H9 (cell line): ENCODE measurements at regions not wholly inside any gene's neighbourhood (a gene's known extent, or its start where the extent isn't known, plus 50 kb on each side); places are given as distances from the start of the nearest gene placed in this dataset.
"Not testable (repeated sequence)": the region's sequence is repeated elsewhere in the genome, so short reads cannot be mapped to it uniquely, and the experiment has no call there.

Experiments used
- DNase-seq: peaks from one replicate; pipeline ENCODE4 v3.0.0-alpha.2; 2017
- H2AFZ ChIP-seq: one replicate; pipeline ENCODE4 v1.6.1; 2013; ENCODE audit warnings: mild to moderate bottlenecking, low read length, control low read depth, moderate library complexity
- H2AK5ac ChIP-seq: 2 replicates; pipeline ENCODE4 v1.6.1; 2013; ENCODE audit warnings: low read length, control low read depth, mixed read lengths; ENCODE audit not compliant: insufficient read length
- H2BK120ac ChIP-seq: one replicate; pipeline ENCODE4 v1.6.1; 2013; ENCODE audit warnings: low read depth, mild to moderate bottlenecking, low read length, control low read depth, inconsistent platforms; ENCODE audit not compliant: poor library complexity, severe bottlenecking
- H2BK12ac ChIP-seq: 2 replicates; pipeline ENCODE4 v1.6.1; 2013; ENCODE audit warnings: low read length, control low read depth, mixed read lengths, low read depth; ENCODE audit not compliant: insufficient read length
- H2BK15ac ChIP-seq: 2 replicates; pipeline ENCODE4 v1.6.1; 2013; ENCODE audit warnings: low read depth, low read length, control low read depth
- H2BK20ac ChIP-seq: one replicate; pipeline ENCODE4 v1.6.1; 2013; ENCODE audit warnings: low read depth, mild to moderate bottlenecking, low read length, control low read depth, inconsistent platforms; ENCODE audit not compliant: poor library complexity, severe bottlenecking
- H2BK5ac ChIP-seq: 2 replicates; pipeline ENCODE4 v1.6.1; 2013; ENCODE audit warnings: low read length, control low read depth, mixed read lengths; ENCODE audit not compliant: insufficient read length
- H3K14ac ChIP-seq: 2 replicates; pipeline ENCODE4 v1.6.1; 2013; ENCODE audit warnings: low read length, control low read depth; ENCODE audit not compliant: insufficient read depth
- H3K18ac ChIP-seq: 2 replicates; pipeline ENCODE4 v1.6.1; 2013; ENCODE audit warnings: low read depth, mild to moderate bottlenecking, mixed read lengths, low read length, control low read depth; ENCODE audit not compliant: insufficient read length
- H3K23ac ChIP-seq: 2 replicates; pipeline ENCODE4 v1.6.1; 2013; ENCODE audit warnings: low read length, control low read depth, mixed read lengths, low read depth; ENCODE audit not compliant: insufficient read length
- H3K23me2 ChIP-seq: 2 replicates; pipeline ENCODE4 v1.6.1; 2013; ENCODE audit warnings: low read depth, mild to moderate bottlenecking, mixed read lengths, low read length, control low read depth; ENCODE audit not compliant: insufficient read length, poor library complexity, severe bottlenecking
- H3K27ac ChIP-seq: 2 replicates; pipeline ENCODE4 v1.5.1; 2013; ENCODE audit warnings: low read length, control low read depth, mixed read lengths, low read depth; ENCODE audit not compliant: insufficient read length
- H3K27me3 ChIP-seq: 2 replicates; pipeline ENCODE4 v1.6.1; 2013; ENCODE audit warnings: low read length, control low read depth, inconsistent platforms; ENCODE audit not compliant: insufficient read depth
- H3K4ac ChIP-seq: 2 replicates; pipeline ENCODE4 v1.6.1; 2013; ENCODE audit warnings: low read depth, mild to moderate bottlenecking, control low read depth, inconsistent platforms, low read length, moderate library complexity
- H3K4me1 ChIP-seq: 2 replicates; pipeline ENCODE4 v1.6.1; 2013; ENCODE audit warnings: low read length, control low read depth, inconsistent platforms; ENCODE audit not compliant: insufficient read depth
- H3K4me2 ChIP-seq: 2 replicates; pipeline ENCODE4 v1.6.1; 2013; ENCODE audit warnings: low read length, control low read depth, mixed read lengths; ENCODE audit not compliant: insufficient read length, insufficient read depth
- H3K56ac ChIP-seq: 2 replicates; pipeline ENCODE4 v1.6.1; 2013; ENCODE audit warnings: low read depth, mild to moderate bottlenecking, mixed read lengths, low read length, control low read depth; ENCODE audit not compliant: insufficient read length
- H3K79me1 ChIP-seq: 2 replicates; pipeline ENCODE4 v1.6.1; 2013; ENCODE audit warnings: low read depth, mild to moderate bottlenecking, moderate library complexity, low read length, control low read depth, inconsistent platforms; ENCODE audit not compliant: insufficient read depth, poor library complexity, severe bottlenecking
- H3K79me2 ChIP-seq: 2 replicates; pipeline ENCODE4 v1.6.1; 2013; ENCODE audit warnings: low read length, control low read depth, inconsistent platforms; ENCODE audit not compliant: insufficient read depth
- H3K9ac ChIP-seq: 2 replicates; pipeline ENCODE4 v1.6.1; 2013; ENCODE audit warnings: low read length, control low read depth, mixed read lengths; ENCODE audit not compliant: insufficient read length; ENCODE audit errors: extremely low read depth
- H3K9me3 ChIP-seq: one replicate; pipeline ENCODE4 v1.6.1; 2013; ENCODE audit warnings: low read depth, low read length, inconsistent platforms; ENCODE audit not compliant: control insufficient read depth
- H3T11ph ChIP-seq: one replicate; pipeline ENCODE4 v1.6.1; 2013; ENCODE audit warnings: mild to moderate bottlenecking, low read length, control low read depth, inconsistent platforms
- H4K20me1 ChIP-seq: one replicate; pipeline ENCODE4 v1.6.1; 2013; ENCODE audit not compliant: control insufficient read depth, insufficient read length, insufficient read depth
- H4K5ac ChIP-seq: 2 replicates; pipeline ENCODE4 v1.6.1; 2013; ENCODE audit warnings: low read depth, mild to moderate bottlenecking, mixed read lengths, low read length, control low read depth; ENCODE audit not compliant: insufficient read length
- H4K8ac ChIP-seq: replicated peaks from 2 replicates; pipeline ENCODE4 v1.6.1; 2013; ENCODE audit warnings: low read length, control low read depth, mixed read lengths, low read depth; ENCODE audit not compliant: insufficient read length
- H4K91ac ChIP-seq: 2 replicates; pipeline ENCODE4 v1.6.1; 2013; ENCODE audit warnings: low read depth, mild to moderate bottlenecking, moderate library complexity, mixed read lengths, low read length, control low read depth; ENCODE audit not compliant: insufficient read length
- H3K27ac Mint-ChIP-seq, 3 experiments: 2 replicates in 2 of 3; 3 replicates in 1 of 3; pipeline ENCODE4 v1.8.0; 2020 to 2021; ENCODE audit warnings: mixed read lengths in 3 of 3, mild to moderate bottlenecking in 1 of 3, moderate library complexity in 1 of 3
- H3K27me3 Mint-ChIP-seq: 2 replicates; pipeline ENCODE4 v1.8.0; 2021; ENCODE audit warnings: low read depth, mild to moderate bottlenecking, moderate library complexity, mixed read lengths
- H3K36me3 Mint-ChIP-seq, 3 experiments: 2 replicates in 2 of 3; 3 replicates in 1 of 3; pipeline ENCODE4 v1.8.0; 2020 to 2021; ENCODE audit warnings: low read depth in 3 of 3, mixed read lengths in 3 of 3; ENCODE audit not compliant: insufficient read depth in 1 of 3
- H3K4me1 Mint-ChIP-seq, 2 experiments: 2 replicates each; pipeline ENCODE4 v1.8.0; 2020; ENCODE audit warnings: mixed read lengths in 2 of 2
- H3K4me3 Mint-ChIP-seq, 2 experiments: 2 replicates in 1 of 2; 3 replicates in 1 of 2; pipeline ENCODE4 v1.8.0; 2020 to 2021; ENCODE audit warnings: mild to moderate bottlenecking in 2 of 2, mixed read lengths in 2 of 2, moderate library complexity in 1 of 2
- H3K9me3 Mint-ChIP-seq, 2 experiments: 2 replicates in 1 of 2; 3 replicates in 1 of 2; pipeline ENCODE4 v1.8.0; 2020; ENCODE audit warnings: mild to moderate bottlenecking in 2 of 2, mixed read lengths in 2 of 2, moderate library complexity in 1 of 2
- WGBS: extraction: QIAGEN DNeasy Blood & Tissue Kit; methylation state at CpG from one replicate; pipeline ENCODE4 v1.1.7; 2013; ENCODE audit warnings: missing lambda C conversion rate, low lambda C conversion rate, mixed read lengths; ENCODE audit not compliant: insufficient read length; ENCODE audit errors: extremely low coverage; 5-methylcytosine and 5-hydroxymethylcytosine counted together
- TF ChIP-seq, protein P1 (sequence below): fragments of 200-600 bp; sonication (generic); conservative IDR thresholded peaks from 3 replicates; pipeline ENCODE4 v1.8.0; 2021; ENCODE audit warnings: antibody characterized with exemption, mild to moderate bottlenecking

DNA sequence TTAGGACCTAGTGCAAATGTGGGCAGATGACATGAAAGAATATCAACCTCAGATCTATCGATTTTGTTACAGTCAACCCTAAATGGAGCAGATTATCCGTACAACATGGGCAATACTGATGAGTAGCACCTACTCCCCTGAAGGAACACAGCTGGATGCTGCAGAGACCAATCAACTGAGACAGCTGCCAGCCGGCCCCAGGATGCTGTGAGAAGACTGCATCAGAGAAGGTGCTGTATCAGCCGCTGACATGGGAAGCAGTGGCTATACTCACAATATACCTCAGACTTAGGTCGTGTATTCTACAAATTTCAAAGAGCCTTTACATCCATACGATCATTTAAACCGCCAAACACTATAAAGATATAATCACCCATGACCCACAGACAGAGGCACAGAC lies 95.9 kb upstream of the FNDC3A start:
- TF ChIP-seq, protein P1, sequence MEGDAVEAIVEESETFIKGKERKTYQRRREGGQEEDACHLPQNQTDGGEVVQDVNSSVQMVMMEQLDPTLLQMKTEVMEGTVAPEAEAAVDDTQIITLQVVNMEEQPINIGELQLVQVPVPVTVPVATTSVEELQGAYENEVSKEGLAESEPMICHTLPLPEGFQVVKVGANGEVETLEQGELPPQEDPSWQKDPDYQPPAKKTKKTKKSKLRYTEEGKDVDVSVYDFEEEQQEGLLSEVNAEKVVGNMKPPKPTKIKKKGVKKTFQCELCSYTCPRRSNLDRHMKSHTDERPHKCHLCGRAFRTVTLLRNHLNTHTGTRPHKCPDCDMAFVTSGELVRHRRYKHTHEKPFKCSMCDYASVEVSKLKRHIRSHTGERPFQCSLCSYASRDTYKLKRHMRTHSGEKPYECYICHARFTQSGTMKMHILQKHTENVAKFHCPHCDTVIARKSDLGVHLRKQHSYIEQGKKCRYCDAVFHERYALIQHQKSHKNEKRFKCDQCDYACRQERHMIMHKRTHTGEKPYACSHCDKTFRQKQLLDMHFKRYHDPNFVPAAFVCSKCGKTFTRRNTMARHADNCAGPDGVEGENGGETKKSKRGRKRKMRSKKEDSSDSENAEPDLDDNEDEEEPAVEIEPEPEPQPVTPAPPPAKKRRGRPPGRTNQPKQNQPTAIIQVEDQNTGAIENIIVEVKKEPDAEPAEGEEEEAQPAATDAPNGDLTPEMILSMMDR, result no peak
- H3K79me2 ChIP-seq, result no peaks in the 10 kb centered on the region
- H2AFZ ChIP-seq, result no peak overlapping the region
- H2BK120ac ChIP-seq, result no peak overlapping the region
- no peak overlapping the region for H2BK20ac ChIP-seq
- no peak for DNase-seq
- no peak overlapping the region for H2BK15ac ChIP-seq
- H4K20me1 ChIP-seq, result no peaks in the 10 kb centered on the region
- H3K27ac ChIP-seq, result no peak overlapping the region
- H3K27me3 ChIP-seq, result peaks cover 6% of the 10 kb centered on the region; the same call in 1 of the 2 replicates
- no peak overlapping the region for H3K56ac ChIP-seq
- no peak overlapping the region for H3K4me3 Mint-ChIP-seq
- H3K9me3 ChIP-seq, result no peaks in the 10 kb centered on the region
- peaks cover 5% of the 10 kb centered on the region for H3K23me2 ChIP-seq
- no peak overlapping the region for H4K5ac ChIP-seq
- H3T11ph ChIP-seq, result no peak overlapping the region
- H3K4ac ChIP-seq, result no peak overlapping the region
- H2AK5ac ChIP-seq, result no peak overlapping the region
- peaks cover 3% of the 10 kb centered on the region; the same call in 1 of the 2 replicates for H3K4me1 ChIP-seq
- H3K79me1 ChIP-seq, result no peaks in the 10 kb centered on the region
- no peak overlapping the region for H4K91ac ChIP-seq
- H3K4me1 Mint-ChIP-seq, result peaks cover 17 to 19% of the 10 kb centered on the region in 2 experiments
- no CpG with 5 or more reads among the region's 7 CpGs for WGBS
- H2BK12ac ChIP-seq, result no peak overlapping the region
- no peak overlapping the region for H3K27ac Mint-ChIP-seq
- no peak overlapping the region for H3K18ac ChIP-seq
- no peaks in the 10 kb centered on the region for H3K36me3 Mint-ChIP-seq
- H4K8ac ChIP-seq, result no peak overlapping the region
- H3K27me3 Mint-ChIP-seq, result peaks cover 75% of the 10 kb centered on the region
- no peaks in the 10 kb centered on the region; a peak in 1 of 5 replicates for H3K9me3 Mint-ChIP-seq
- no peak overlapping the region for H3K9ac ChIP-seq
- no peak overlapping the region for H3K4me2 ChIP-seq
- no peak overlapping the region for H3K23ac ChIP-seq
- no peak overlapping the region for H3K14ac ChIP-seq
- no peak overlapping the region for H2BK5ac ChIP-seq

DNA sequence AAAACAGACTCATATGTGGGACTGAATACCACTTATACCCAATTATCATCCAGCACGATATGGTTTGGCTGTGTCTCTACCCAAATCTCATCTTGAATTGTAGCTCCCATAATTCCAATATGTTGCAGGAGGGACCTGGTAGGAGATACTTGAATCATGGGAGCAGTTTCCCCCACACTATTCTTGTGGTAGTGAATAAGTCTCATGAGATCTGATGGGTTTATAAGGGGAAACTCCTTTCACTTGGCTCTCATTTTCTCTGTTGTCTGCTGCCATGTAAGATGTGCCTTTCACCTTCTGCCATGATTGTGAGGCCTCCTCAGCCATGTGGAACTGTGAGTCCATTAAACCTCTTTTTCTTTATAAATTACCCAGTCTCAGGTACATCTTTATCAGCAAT lies 91.9 kb upstream of the FNDC3A start:
- Mint-ChIP-seq H3K4me1 (peaks cover 10 to 11% of the 10 kb centered on the region in 2 experiments), H3K27me3 (peaks cover 42% of the 10 kb centered on the region)
- H2BK5ac ChIP-seq, H3K27ac ChIP-seq, H3K79me2 ChIP-seq, H3K9me3 Mint-ChIP-seq, H3K9ac ChIP-seq, H3K14ac ChIP-seq, H3K9me3 ChIP-seq, H4K20me1 ChIP-seq, H3K4me2 ChIP-seq, H3K4ac ChIP-seq, H2AFZ ChIP-seq, H4K5ac ChIP-seq, H4K91ac ChIP-seq, H2AK5ac ChIP-seq, H3K18ac ChIP-seq, DNase-seq, H3K23me2 ChIP-seq, H2BK15ac ChIP-seq, H3T11ph ChIP-seq, H2BK12ac ChIP-seq, H3K27ac Mint-ChIP-seq, H3K36me3 Mint-ChIP-seq, H2BK20ac ChIP-seq, H3K79me1 ChIP-seq, H3K23ac ChIP-seq, H2BK120ac ChIP-seq, H3K56ac ChIP-seq, H3K4me1 ChIP-seq, H3K27me3 ChIP-seq, H4K8ac ChIP-seq, H3K4me3 Mint-ChIP-seq: not testable (repeated sequence)
- WGBS, result no CpG with 5 or more reads among the region's 1 CpG
